HEK293 (cell line): ENCODE measurements at regions not wholly inside any gene's neighbourhood (a gene's known extent, or its start where the extent isn't known, plus 50 kb on each side); places are given as distances from the start of the nearest gene placed in this dataset.

Experiments
- CTCF ChIA-PET: fragments of 350-600 bp; formaldehyde crosslinking; extraction: SDS; loops from one replicate; lab custom pipeline; 2021; ENCODE audit warnings: antibody characterized with exemption; lab: Yijun Ruan, JAX
- POLR2A ChIA-PET: fragments of 300-600 bp; formaldehyde crosslinking; extraction: SDS; loops from one replicate; lab custom pipeline; 2020; ENCODE audit warnings: antibody characterized with exemption, inconsistent platforms; lab: Yijun Ruan, JAX
- H3K27ac ChIP-seq: fragments of 200-500 bp; sonication (Bioruptor generic); 2 replicates; pipeline ENCODE4 v1.5.1; 2014; ENCODE audit warnings: low read depth, low read length, control low read depth, inconsistent platforms; ENCODE audit errors: extremely low read depth
- H3K36me3 ChIP-seq, 2 experiments: fragments of 200-500 bp in 1 of 2; sonication (Bioruptor generic) in 1 of 2; 1 replicate in 1 of 2; 2 replicates in 1 of 2; pipeline ENCODE4 v1.5.1; 2014 to 2017; ENCODE audit warnings: inconsistent platforms in 2 of 2, low read length in 2 of 2; ENCODE audit not compliant: control insufficient read depth in 2 of 2, insufficient read depth in 1 of 2
- H3K4me1 ChIP-seq: fragments of 200-500 bp; sonication (Bioruptor generic); 2 replicates; pipeline ENCODE4 v1.5.1; 2014; ENCODE audit warnings: mild to moderate bottlenecking, low read length, inconsistent platforms; ENCODE audit not compliant: control insufficient read depth, insufficient read depth
- H3K4me3 ChIP-seq: 2 replicates; pipeline ENCODE4 v1.5.1; 2011; ENCODE audit warnings: low read depth, mild to moderate bottlenecking, control low read depth, low read length, moderate library complexity
- H3K9me3 ChIP-seq: fragments of 200-500 bp; sonication (Bioruptor generic); 2 replicates; pipeline ENCODE4 v1.5.1; 2014; ENCODE audit warnings: low read depth, low read length, inconsistent platforms; ENCODE audit not compliant: control insufficient read depth, insufficient read depth
- GLIS1 ChIP-seq: fragments of 450-650 bp; formaldehyde crosslinking; IDR thresholded peaks from 2 replicates; pipeline ENCODE4 v1.5.1; 2016; ENCODE audit warnings: missing biosample characterization, missing genetic modification characterization
- PRDM6 ChIP-seq: fragments of 450-650 bp; formaldehyde crosslinking; IDR thresholded peaks from 2 replicates; pipeline ENCODE4 v1.5.1; 2017; ENCODE audit warnings: missing biosample characterization, missing genetic modification characterization
- SP7 ChIP-seq: fragments of 450-650 bp; formaldehyde crosslinking; IDR thresholded peaks from 2 replicates; pipeline ENCODE4 v1.5.1; 2016; ENCODE audit warnings: missing biosample characterization, missing genetic modification characterization
- ZBTB44 ChIP-seq: fragments of 450-650 bp; IDR thresholded peaks from 2 replicates; pipeline ENCODE4 v1.5.1; 2018; ENCODE audit warnings: missing biosample characterization, mild to moderate bottlenecking, missing genetic modification characterization
- ZIC2 ChIP-seq: fragments of 450-650 bp; formaldehyde crosslinking; IDR thresholded peaks from 2 replicates; pipeline ENCODE4 v1.5.1; 2016; ENCODE audit warnings: missing biosample characterization, missing genetic modification characterization
- ZNF148 ChIP-seq: fragments of 450-650 bp; formaldehyde crosslinking; IDR thresholded peaks from 2 replicates; pipeline ENCODE4 v1.5.0; 2017; ENCODE audit warnings: missing biosample characterization, missing genetic modification characterization, borderline replicate concordance
- ZNF18 ChIP-seq: fragments of 450-650 bp; formaldehyde crosslinking; IDR thresholded peaks from 2 replicates; pipeline ENCODE4 v1.5.1; 2016; ENCODE audit warnings: missing biosample characterization, missing genetic modification characterization
- ZNF335 ChIP-seq: fragments of 450-650 bp; formaldehyde crosslinking; conservative IDR thresholded peaks from 2 replicates; pipeline ENCODE4 v1.5.1; 2016; ENCODE audit warnings: missing biosample characterization, missing genetic modification characterization
- ZNF404 ChIP-seq: fragments of 450-650 bp; formaldehyde crosslinking; IDR thresholded peaks from 2 replicates; pipeline ENCODE4 v1.5.1; 2017; ENCODE audit warnings: missing biosample characterization, missing genetic modification characterization
- ZNF596 ChIP-seq: fragments of 450-650 bp; IDR thresholded peaks from 2 replicates; pipeline ENCODE4 v1.5.0; 2018; ENCODE audit warnings: missing biosample characterization, mild to moderate bottlenecking, missing genetic modification characterization, moderate library complexity
- ZNF664 ChIP-seq: fragments of 450-650 bp; formaldehyde crosslinking; IDR thresholded peaks from 2 replicates; pipeline ENCODE4 v1.5.1; 2016; ENCODE audit warnings: missing biosample characterization, missing genetic modification characterization
- ZNF768 ChIP-seq: fragments of 450-650 bp; formaldehyde crosslinking; IDR thresholded peaks from 2 replicates; pipeline ENCODE4 v1.5.1; 2018; ENCODE audit warnings: missing biosample characterization, mild to moderate bottlenecking, missing genetic modification characterization
- ZXDB ChIP-seq: fragments of 450-650 bp; formaldehyde crosslinking; IDR thresholded peaks from 2 replicates; pipeline ENCODE4 v1.5.1; 2016; ENCODE audit warnings: missing biosample characterization, missing genetic modification characterization
- TF ChIP-seq, protein P1 (sequence below): fragments of 450-650 bp; formaldehyde crosslinking; IDR thresholded peaks from 2 replicates; pipeline ENCODE4 v1.5.1; 2016; ENCODE audit warnings: missing biosample characterization, missing genetic modification characterization, borderline replicate concordance

DNA sequence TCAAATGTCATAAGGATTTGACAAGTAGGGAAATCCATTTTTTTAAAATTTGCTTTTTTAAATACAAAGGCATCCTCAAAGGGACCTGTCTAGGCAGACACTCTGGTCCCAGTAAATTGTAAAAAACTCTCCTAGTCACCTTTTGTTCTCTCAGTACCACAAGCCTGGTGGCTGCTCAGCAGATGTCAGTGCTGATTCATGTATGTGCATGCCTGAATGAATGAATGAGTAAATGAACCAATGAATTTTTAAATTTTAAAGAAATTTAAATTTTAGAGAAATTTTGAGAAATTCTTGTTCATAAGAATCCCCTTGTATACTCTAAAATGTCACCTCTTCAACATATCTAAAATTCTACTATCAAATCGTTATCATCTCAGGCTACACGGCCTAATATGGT, 199.5 kb downstream of the TLE3 start:
- ChIA-PET POLR2A (interaction anchor here (0.7 to 1.0 kb wide), 4 partner anchors 11 to 633 kb away, joined by 3 to 6 read pairs (median 4); partner anchors contain the start of gene TLE3), CTCF (interaction anchor here (0.6 to 1.2 kb wide), 3 partner anchors 29 to 562 kb away, joined by 3 to 4 read pairs (median 3); no protein-coding TSS in a partner anchor)
- no peak overlapping the region for H3K4me3 ChIP-seq
- TF ChIP-seq ZNF335 (tag by site-specific recombination) (0 out of 2 replicates have a peak, but pooled peaks have one; percentile 0), PRDM6 (tag by site-specific recombination) (no peak; the same call in 1 of the 2 replicates), ZNF404 (tag by site-specific recombination) (no peak), ZXDB (tag by site-specific recombination) (no peak), ZNF148 (tag by site-specific recombination) (no peak)
- H3K27ac ChIP-seq, result no peak overlapping the region
- H3K9me3 ChIP-seq, result no peaks in the 10 kb centered on the region
- peaks cover 16% of the 10 kb centered on the region; the same call in 1 of the 2 replicates for H3K4me1 ChIP-seq
- no peaks in the 10 kb centered on the region for H3K36me3 ChIP-seq

DNA sequence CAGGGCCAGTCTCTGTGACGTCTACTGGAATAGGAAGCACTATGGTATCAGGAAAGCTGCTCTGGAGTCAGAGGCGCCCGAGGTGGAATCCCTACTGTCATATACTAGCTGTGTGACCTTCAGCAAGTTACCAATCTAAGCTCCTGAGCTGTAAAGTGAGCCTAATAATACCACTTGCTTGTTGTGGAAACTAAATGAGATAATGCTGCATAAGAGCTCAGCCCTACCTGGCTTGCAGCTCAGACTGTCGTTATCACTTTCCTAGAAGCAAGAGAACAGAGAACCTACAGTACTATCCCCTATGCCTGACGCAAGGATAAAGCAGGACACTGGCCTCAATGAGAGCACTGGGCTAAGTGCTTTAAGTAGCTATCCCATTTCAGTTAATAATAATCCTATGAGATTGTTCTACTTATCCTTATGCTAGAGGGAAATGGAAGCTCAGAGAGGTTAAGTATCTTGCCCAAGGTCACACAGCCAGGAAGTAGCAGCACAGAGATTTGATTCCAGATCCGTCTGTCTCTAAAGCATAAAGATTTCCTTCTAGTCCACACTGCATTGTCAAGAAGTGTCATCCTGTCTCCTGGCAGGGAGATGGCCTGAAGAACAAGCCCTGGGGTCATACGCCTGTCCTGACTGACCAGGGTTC, 195.2 kb downstream of the TLE3 start:
- H3K4me1 ChIP-seq, result peaks cover 12% of the 10 kb centered on the region; the same call in 1 of the 2 replicates
- CTCF ChIA-PET, result interaction anchor here (1.4 kb wide), 1 partner anchor 139 kb away, joined by 5 read pairs; no protein-coding TSS in a partner anchor
- no peak overlapping the region for H3K27ac ChIP-seq
- TF ChIP-seq ZNF596 (tag by site-specific recombination) (no peak), ZNF768 (tag by site-specific recombination) (peak; percentile 92), ZNF664 (peak; percentile 15; the same call in 1 of the 2 replicates)
- POLR2A ChIA-PET, result no interaction called here
- no peak overlapping the region for H3K4me3 ChIP-seq
- no peaks in the 10 kb centered on the region for H3K9me3 ChIP-seq
- no peaks in the 10 kb centered on the region for H3K36me3 ChIP-seq

GRCh38 chr15:69903470-69904469, 193.9 kb downstream of the TLE3 start:
- H3K9me3 ChIP-seq, result no peaks in the 10 kb centered on the region
- no peak overlapping the region for H3K27ac ChIP-seq
- 0 out of 2 replicates have a peak, but pooled peaks have one; percentile 21 for TF ChIP-seq SP7 (tag by site-specific recombination)
- 0 out of 2 replicates have a peak, but pooled peaks have one; percentile 46 for TF ChIP-seq ZBTB44 (tag by site-specific recombination)
- TF ChIP-seq, protein P1, sequence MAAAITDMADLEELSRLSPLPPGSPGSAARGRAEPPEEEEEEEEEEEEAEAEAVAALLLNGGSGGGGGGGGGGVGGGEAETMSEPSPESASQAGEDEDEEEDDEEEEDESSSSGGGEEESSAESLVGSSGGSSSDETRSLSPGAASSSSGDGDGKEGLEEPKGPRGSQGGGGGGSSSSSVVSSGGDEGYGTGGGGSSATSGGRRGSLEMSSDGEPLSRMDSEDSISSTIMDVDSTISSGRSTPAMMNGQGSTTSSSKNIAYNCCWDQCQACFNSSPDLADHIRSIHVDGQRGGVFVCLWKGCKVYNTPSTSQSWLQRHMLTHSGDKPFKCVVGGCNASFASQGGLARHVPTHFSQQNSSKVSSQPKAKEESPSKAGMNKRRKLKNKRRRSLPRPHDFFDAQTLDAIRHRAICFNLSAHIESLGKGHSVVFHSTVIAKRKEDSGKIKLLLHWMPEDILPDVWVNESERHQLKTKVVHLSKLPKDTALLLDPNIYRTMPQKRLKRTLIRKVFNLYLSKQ (tag by site-specific recombination), result no peak
- no peak for TF ChIP-seq ZNF18 (tag by site-specific recombination)
- peak; percentile 38; the same call in 1 of the 2 replicates for TF ChIP-seq GLIS1
- TF ChIP-seq ZXDB (tag by site-specific recombination), result 0 out of 2 replicates have a peak, but pooled peaks have one; percentile 18
- peak; percentile 91 for TF ChIP-seq ZIC2
- ChIA-PET CTCF (interaction anchor here (0.5 to 1.4 kb wide), 2 partner anchors 18 to 140 kb away, joined by 3 to 5 read pairs; no protein-coding TSS in a partner anchor), POLR2A (interaction anchor here (0.9 kb wide), 1 partner anchor 9 kb away, joined by 3 read pairs; no protein-coding TSS in a partner anchor)
- no peaks in the 10 kb centered on the region for H3K36me3 ChIP-seq
- peaks cover 7% of the 10 kb centered on the region; the same call in 1 of the 2 replicates for H3K4me1 ChIP-seq
- no peak overlapping the region for H3K4me3 ChIP-seq
